GM06990 (cell line): ENCODE measurements at regions not wholly inside any gene's neighbourhood (a gene's known extent, or its start where the extent isn't known, plus 50 kb on each side); places are given as distances from the start of the nearest gene placed in this dataset.

Experiments used
- DNase-seq: peaks from one replicate; pipeline ENCODE4 v3.0.0-alpha.2; 2011; ENCODE audit not compliant: insufficient read length; ENCODE audit errors: extremely low read depth
- H3K27me3 ChIP-seq: replicated peaks from 2 replicates; pipeline ENCODE4 v1.6.0; 2011; ENCODE audit warnings: low read length; ENCODE audit not compliant: control insufficient read depth, insufficient read depth
- H3K36me3 ChIP-seq: 2 replicates; pipeline ENCODE4 v1.5.1; 2011; ENCODE audit warnings: low read length; ENCODE audit not compliant: control insufficient read depth, insufficient read depth
- H3K4me3 ChIP-seq: replicated peaks from 2 replicates; pipeline ENCODE4 v1.5.1; 2011; ENCODE audit warnings: low read depth, mild to moderate bottlenecking, control low read depth, low read length
- CTCF ChIP-seq: IDR thresholded peaks from 2 replicates; pipeline ENCODE4 v1.5.1; 2011; ENCODE audit warnings: low read length, control low read depth, mild to moderate bottlenecking, inconsistent platforms; ENCODE audit not compliant: insufficient read depth, poor library complexity, severe bottlenecking

- H3K4me3 ChIP-seq: no peak overlapping the region
- no peaks in the 10 kb centered on the region for H3K36me3 ChIP-seq
- H3K27me3 ChIP-seq: no peaks in the 10 kb centered on the region; the same call in 1 of the 2 replicates
- no peak for DNase-seq
- no peak for TF ChIP-seq CTCF
These were observed 77.2 kb downstream of the ACKR3 start for GRCh38 chr2:236646871-236647270.

- no peak for DNase-seq
- no peak for TF ChIP-seq CTCF
- H3K36me3 ChIP-seq: no peaks in the 10 kb centered on the region
- no peaks in the 10 kb centered on the region for H3K27me3 ChIP-seq
- H3K4me3 ChIP-seq: no peak overlapping the region
These were observed 78.0 kb downstream of the ACKR3 start for GRCh38 chr2:236647621-236648020.

- H3K36me3 ChIP-seq: no peaks in the 10 kb centered on the region
- no peak for DNase-seq
- no peak for TF ChIP-seq CTCF
- no peak overlapping the region for H3K4me3 ChIP-seq
- H3K27me3 ChIP-seq: no peaks in the 10 kb centered on the region
These were observed 84.2 kb downstream of the ACKR3 start for GRCh38 chr2:236653863-236654262.

- no peak for DNase-seq
- Histone ChIP-seq H3K36me3 (no peaks in the 10 kb centered on the region), H3K27me3 (no peaks in the 10 kb centered on the region), H3K4me3 (no peak overlapping the region)
- no peak for TF ChIP-seq CTCF
These were observed 84.9 kb downstream of the ACKR3 start for GRCh38 chr2:236654496-236654895.

- Histone ChIP-seq H3K27me3 (no peaks in the 10 kb centered on the region), H3K4me3 (no peak overlapping the region), H3K36me3 (no peaks in the 10 kb centered on the region)
- DNase-seq: no peak
- TF ChIP-seq CTCF: no peak
These were observed 86.5 kb downstream of the ACKR3 start for GRCh38 chr2:236656166-236656565.

- no peak for TF ChIP-seq CTCF
- Histone ChIP-seq H3K4me3 (no peak overlapping the region), H3K36me3 (no peaks in the 10 kb centered on the region), H3K27me3 (no peaks in the 10 kb centered on the region)
- DNase-seq: no peak
These were observed 87.1 kb downstream of the ACKR3 start for GRCh38 chr2:236656721-236657120.
